ENCODE measurements at regions not wholly inside any gene's neighbourhood (a gene's known extent, or its start where the extent isn't known, plus 50 kb on each side); places are given as distances from the start of the nearest gene placed in this dataset.

DNA sequence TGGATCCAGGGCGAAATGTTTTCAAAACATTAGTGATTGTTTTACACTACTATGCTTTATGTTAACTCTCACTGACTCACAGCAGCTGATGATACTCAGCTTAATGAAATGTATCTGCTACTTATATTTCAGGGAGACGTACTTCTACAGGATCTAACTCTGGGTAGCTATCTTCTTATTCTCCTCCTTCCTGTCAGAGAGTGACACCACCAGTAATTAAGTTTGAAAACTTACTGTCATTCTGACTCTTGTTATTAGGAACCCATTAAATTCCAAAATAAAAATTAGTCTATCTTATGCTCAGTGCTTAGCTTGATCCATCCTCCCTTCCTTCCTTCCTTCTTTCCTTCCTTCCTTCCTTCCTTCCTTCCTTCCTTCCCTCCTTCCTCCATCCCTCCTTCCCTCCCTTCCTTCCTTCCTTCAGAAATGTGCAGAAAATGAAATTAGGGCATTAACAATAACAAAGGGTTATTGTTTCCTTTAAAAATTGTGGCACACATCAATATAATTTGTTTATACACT is 441.1 kb downstream of the MEIS1 start:
- Mint-ChIP-seq H3K27ac (no peak overlapping the region), H3K9me3 (peaks cover 3 to 8% of the 10 kb centered on the region in 2 experiments; a peak in 4 of 5 replicates), H3K4me1 (no peaks in the 10 kb centered on the region), H3K27me3 (ENCODE audit: low read depth) (peaks cover 2% of the 10 kb centered on the region; the same call in 1 of the 2 replicates), H3K36me3 (ENCODE audit: insufficient read depth in 1 of 3, low read depth in 3 of 3) (0 out of 7 replicates have a peak, but pooled peaks cover 0 to 3% (median 2%) of the 10 kb centered on the region in 3 experiments), H3K4me3 (no peak overlapping the region)
- Histone ChIP-seq H3K56ac (ENCODE audit: insufficient read length, low read depth, low read length) (no peak overlapping the region), H3T11ph (ENCODE audit: low read length) (no peak overlapping the region), H3K9me3 (ENCODE audit: control insufficient read depth, low read depth, low read length) (no peaks in the 10 kb centered on the region), H3K18ac (ENCODE audit: insufficient read length, low read depth, low read length) (no peak overlapping the region), H3K9ac (ENCODE audit: extremely low read depth, insufficient read length, low read length) (no peak overlapping the region), H3K4me2 (ENCODE audit: insufficient read depth, insufficient read length, low read length) (no peak overlapping the region), H3K4me1 (ENCODE audit: insufficient read depth, low read length) (no peaks in the 10 kb centered on the region), H3K23me2 (ENCODE audit: insufficient read length, low read depth, low read length, poor library complexity, severe bottlenecking) (no peaks in the 10 kb centered on the region), H3K79me2 (ENCODE audit: insufficient read depth, low read length) (no peaks in the 10 kb centered on the region), H4K20me1 (ENCODE audit: control insufficient read depth, insufficient read depth, insufficient read length) (no peaks in the 10 kb centered on the region), H3K27me3 (ENCODE audit: insufficient read depth, low read length) (no peaks in the 10 kb centered on the region), H3K4ac (ENCODE audit: low read depth, low read length) (no peak overlapping the region), H2BK12ac (ENCODE audit: insufficient read length, low read depth, low read length) (no peak overlapping the region), H2AFZ (ENCODE audit: low read length) (no peak overlapping the region), H3K79me1 (ENCODE audit: insufficient read depth, low read depth, low read length, poor library complexity, severe bottlenecking) (no peaks in the 10 kb centered on the region), H2BK5ac (ENCODE audit: insufficient read length, low read length) (no peak overlapping the region), H4K91ac (ENCODE audit: insufficient read length, low read depth, low read length) (no peak overlapping the region), H3K27ac (ENCODE audit: insufficient read length, low read depth, low read length) (no peak overlapping the region), H2BK120ac (ENCODE audit: low read depth, low read length, poor library complexity, severe bottlenecking) (no peak overlapping the region), H4K8ac (replicated peaks; ENCODE audit: insufficient read length, low read depth, low read length) (no peak overlapping the region), H2BK20ac (ENCODE audit: low read depth, low read length, poor library complexity, severe bottlenecking) (no peak overlapping the region), H3K23ac (ENCODE audit: insufficient read length, low read depth, low read length) (no peak overlapping the region), H3K14ac (ENCODE audit: insufficient read depth, low read length) (no peak overlapping the region), H2AK5ac (ENCODE audit: insufficient read length, low read length) (no peak overlapping the region), H4K5ac (ENCODE audit: insufficient read length, low read depth, low read length) (no peak overlapping the region), H2BK15ac (ENCODE audit: low read depth, low read length) (no peak overlapping the region)
- WGBS (ENCODE audit: extremely low coverage, insufficient read length, low lambda C conversion rate) = no CpG with 5 or more reads among the region's 2 CpGs
- no peak for DNase-seq
- TF ChIP-seq, protein P1, sequence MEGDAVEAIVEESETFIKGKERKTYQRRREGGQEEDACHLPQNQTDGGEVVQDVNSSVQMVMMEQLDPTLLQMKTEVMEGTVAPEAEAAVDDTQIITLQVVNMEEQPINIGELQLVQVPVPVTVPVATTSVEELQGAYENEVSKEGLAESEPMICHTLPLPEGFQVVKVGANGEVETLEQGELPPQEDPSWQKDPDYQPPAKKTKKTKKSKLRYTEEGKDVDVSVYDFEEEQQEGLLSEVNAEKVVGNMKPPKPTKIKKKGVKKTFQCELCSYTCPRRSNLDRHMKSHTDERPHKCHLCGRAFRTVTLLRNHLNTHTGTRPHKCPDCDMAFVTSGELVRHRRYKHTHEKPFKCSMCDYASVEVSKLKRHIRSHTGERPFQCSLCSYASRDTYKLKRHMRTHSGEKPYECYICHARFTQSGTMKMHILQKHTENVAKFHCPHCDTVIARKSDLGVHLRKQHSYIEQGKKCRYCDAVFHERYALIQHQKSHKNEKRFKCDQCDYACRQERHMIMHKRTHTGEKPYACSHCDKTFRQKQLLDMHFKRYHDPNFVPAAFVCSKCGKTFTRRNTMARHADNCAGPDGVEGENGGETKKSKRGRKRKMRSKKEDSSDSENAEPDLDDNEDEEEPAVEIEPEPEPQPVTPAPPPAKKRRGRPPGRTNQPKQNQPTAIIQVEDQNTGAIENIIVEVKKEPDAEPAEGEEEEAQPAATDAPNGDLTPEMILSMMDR (conservative IDR thresholded peaks at IDR 0.05) = no peak

All from H9 (cell line).